Ramos (cell line): ENCODE measurements at regions not wholly inside any gene's neighbourhood (a gene's known extent, or its start where the extent isn't known, plus 50 kb on each side); places are given as distances from the start of the nearest gene placed in this dataset.
"Not testable (repeated sequence)": the region's sequence is repeated elsewhere in the genome, so short reads cannot be mapped to it uniquely, and the experiment has no call there.

Experiments
- in situ Hi-C: fragments of 300-500 bp; cut with MboI; formaldehyde crosslinking; loops from one replicate; pipeline ENCODE4 v1.14.3; 2022; ENCODE audit warnings: low sequenced_read_pairs; ENCODE audit not compliant: unreplicated experiment

GRCh38 chr17:21470422-21470821 lies 94.3 kb downstream of the KCNJ12 start:
- in situ Hi-C loops: not testable (repeated sequence)

DNA sequence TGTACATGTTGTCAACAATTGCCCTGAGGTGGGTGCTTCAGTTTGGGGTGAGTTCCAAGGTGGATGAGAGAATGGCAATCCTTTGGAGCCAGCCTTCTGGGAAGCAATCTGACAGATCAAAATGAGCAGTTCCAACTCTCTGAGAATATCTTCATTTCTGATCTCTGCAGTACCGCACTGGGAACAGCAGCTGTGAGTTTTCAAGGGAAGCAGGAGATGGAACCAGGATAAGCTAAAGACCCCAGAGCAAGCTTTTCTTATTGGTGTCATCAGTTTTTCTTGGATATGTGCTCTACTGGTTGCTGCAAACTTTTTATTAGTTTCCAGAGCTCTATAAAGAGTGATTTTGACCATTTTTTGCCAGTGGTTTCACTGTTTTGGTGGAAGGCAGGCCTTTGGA lies 94.7 kb downstream of the KCNJ12 start:
- in situ Hi-C loops: no loop called here

DNA sequence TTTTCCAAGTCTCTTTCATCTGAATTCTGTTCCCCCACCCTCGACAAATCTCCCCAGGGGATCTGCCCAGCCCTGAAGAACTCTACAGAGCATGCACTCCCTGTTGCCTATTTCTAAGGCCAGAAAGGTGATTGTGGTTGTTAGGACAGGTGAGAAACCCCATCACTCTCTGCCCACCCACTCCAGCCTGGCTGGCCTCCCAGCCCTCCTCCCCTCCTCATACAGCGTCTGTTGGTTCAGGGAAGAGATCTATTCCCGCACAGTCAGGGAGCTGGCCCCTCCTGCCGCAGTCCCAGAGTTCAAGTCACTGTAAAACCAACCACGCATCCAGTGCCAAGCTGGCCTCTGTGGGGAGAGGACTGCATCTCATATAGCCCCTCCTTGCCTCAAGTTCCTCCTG lies 98.7 kb downstream of the KCNJ12 start:
- in situ Hi-C loops: loop anchor here (25.0 kb wide), 1 partner anchor 88 kb away; the partner anchor contains the start of gene KCNJ12

DNA sequence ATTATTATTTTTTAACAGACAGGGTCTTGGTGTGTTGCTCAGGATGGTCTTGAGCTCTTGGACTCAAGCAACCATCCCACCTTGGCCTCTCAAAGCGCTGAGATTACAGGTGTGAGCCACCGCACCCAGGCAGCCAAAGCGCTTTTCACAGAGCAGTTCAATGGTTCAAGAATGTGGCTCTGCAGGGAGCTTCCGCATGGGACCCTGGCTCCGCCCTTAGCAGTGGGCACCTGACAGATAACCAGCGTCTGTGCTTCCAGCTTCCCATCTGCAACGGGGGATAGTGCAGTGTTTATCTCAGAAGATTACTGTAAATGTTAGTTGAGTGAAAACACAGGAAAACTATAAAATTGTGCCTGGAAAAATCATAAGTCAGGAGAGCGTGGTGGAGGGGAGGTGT lies 99.4 kb downstream of the KCNJ12 start:
- in situ Hi-C loops: loop anchor here (25.0 kb wide), 1 partner anchor 88 kb away; the partner anchor contains the start of gene KCNJ12

DNA sequence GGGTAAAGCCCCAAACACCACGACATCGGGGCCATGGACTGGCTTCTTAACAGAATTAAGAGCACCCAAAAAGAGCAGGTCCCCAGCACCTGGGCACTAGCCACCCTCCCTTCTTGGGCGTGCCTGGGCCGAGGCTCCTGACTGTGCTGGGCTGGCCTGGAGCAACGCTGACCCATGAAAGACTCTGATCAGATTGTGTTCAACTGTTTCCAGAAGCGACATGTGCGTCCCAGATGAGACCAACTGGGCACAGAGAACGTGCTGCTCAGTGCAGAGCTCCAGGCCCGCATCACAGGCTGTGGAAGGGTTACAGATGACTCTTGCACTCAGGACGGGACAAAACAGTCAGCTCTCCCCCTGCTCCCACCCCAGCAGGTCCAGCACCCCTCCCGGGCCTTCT lies 100.7 kb downstream of the KCNJ12 start:
- in situ Hi-C loops: loop anchor here (25.0 kb wide), 1 partner anchor 90 kb away; the partner anchor contains the start of gene KCNJ12

GRCh38 chr17:21482189-21482865 lies 106.2 kb downstream of the KCNJ12 start:
- in situ Hi-C loops: loop anchor here (25.0 kb wide), 1 partner anchor 95 kb away; the partner anchor contains the start of gene KCNJ12

DNA sequence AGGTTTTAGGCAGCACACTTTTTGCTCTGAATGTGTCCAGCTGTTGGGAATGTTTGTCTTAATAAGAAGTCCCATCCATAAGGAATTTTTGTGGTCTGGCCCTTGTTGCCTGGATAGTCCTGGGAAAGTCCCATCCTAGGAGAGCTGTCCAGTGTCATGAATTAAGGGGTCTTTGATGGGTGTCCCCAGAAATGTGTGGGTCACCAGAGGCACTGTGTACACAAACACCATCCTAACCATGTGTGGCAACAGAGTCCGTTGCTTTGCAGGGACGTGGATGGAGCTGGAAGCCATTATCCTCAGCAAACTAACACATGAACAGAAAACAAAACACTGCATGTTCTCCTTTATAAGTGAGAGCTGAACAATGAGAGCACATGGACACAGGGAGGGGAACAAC lies 111.9 kb downstream of the KCNJ12 start:
- in situ Hi-C loops: loop anchor here (25.0 kb wide), 1 partner anchor 101 kb away; the partner anchor contains the start of gene KCNJ12

- in situ Hi-C loops: loop anchor here (25.0 kb wide), 1 partner anchor 107 kb away; the partner anchor contains the start of gene KCNJ12
Observed at GRCh38 chr17:21493993-21494392, 117.8 kb downstream of the KCNJ12 start.

- in situ Hi-C loops: loop anchor here (25.0 kb wide), 1 partner anchor 108 kb away; the partner anchor contains the start of gene KCNJ12
Observed at GRCh38 chr17:21495281-21495680, 119.1 kb downstream of the KCNJ12 start.

DNA sequence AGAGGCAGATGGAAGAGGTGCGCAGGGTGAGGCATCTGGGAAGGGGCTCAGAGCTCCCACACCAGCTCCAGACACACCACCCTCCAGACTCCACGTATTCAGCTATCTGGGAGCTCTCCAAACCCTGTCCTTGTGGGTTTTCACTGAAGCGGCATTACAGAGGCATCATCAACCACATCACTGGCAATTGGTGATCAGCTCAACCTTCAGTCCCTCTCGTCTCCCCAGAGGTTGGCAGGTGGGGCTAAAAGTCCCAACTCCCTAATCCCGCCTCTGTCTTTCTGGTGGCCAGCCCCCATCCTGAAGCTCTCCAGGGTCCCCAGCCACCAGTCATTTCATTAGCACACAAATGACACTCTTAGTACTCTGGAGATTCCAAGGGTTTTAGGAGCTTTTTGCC lies 123.9 kb downstream of the KCNJ12 start:
- in situ Hi-C loops: no loop called here

- in situ Hi-C loops: not testable (repeated sequence)
Observed at GRCh38 chr17:21501927-21502700, 126.0 kb downstream of the KCNJ12 start.

DNA sequence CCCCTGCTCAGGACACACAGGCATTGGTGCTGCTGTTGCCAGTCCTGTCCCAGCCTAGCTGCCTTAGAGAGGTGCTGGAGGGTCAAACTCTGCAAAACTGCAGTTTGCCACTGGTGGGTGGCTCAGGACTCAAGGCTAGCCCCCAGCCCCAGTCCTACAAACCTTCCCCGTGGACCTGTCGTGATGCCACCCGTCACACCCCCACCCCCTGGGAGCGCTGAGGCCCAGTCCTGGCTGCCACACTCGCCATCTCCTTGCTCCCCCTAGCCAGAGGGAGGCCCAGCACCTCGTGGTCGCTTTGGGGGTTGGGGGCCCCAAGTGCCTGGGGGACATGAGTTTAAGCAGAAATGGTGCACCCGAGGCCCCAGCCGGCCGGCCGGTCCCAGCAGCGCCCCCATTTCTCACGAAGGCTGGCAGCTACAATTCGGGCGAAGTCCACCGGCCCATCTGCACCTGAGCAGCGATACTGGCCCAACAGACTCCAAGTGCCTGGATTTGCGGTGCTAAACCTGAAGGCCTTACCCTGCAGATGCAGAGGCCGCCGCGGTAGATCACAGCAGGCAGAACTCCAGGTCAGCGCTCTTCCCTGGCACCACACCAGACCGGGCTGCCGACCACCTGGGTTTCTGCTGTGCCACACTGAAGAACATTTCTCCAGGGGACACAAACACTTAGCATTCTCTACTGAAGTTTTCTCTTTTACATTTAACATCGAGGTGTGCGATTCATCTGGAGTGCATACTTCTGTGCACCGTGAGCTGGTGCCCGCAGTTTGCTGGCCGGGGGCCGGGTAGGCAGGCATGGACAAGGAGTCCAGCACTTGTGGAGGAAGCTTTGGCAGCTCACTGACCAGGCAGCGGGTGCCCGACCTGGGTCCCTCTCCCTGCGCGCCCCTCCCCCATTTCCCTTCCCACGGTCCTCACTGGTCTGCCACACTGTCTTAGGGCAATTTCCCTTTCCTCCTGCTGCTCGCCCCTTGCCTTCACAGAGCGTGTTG lies 130.0 kb downstream of the KCNJ12 start:
- in situ Hi-C loops: loop anchor here (5.0 kb wide), 1 partner anchor 384 kb away; no protein-coding TSS in a partner anchor

DNA sequence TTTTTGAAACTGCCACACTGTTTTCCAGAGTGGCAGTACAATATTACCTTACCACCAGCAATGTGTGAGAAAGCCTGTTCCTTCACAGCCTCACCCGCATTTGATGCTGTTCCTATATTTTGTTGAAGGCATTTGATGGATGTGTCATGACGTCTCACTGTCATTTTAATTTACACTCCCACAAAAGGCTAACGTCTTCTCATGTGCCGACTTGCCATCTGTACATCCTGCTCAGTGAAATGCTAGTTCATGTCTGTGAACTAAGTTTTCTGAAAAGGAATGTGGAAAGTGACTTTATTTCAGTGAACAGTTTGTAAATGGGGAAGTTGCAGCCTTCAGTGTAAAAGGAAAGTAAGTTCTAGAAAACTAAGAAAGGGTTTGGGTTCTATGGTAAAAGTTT lies 131.6 kb downstream of the KCNJ12 start:
- in situ Hi-C loops: loop anchor here (5.0 kb wide), 1 partner anchor 386 kb away; no protein-coding TSS in a partner anchor

DNA sequence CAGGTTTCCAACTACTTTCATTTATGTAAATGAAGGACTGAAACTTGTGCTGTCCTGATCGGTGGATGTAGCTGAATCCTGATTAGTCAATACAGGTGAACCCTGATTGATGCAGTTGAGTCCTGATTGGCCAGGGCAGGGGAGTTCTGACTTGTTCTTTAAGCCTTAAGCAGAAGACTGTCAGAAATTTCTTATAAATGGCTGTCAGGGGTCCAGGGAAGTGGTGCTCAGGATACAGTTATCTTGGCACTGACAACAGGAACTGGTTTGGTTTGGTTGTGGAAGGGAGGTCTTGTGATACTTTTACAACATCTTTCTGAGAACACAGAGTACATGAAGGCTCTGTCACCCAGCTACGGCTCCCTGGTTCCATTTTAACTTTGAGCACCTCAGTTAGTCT lies 132.1 kb downstream of the KCNJ12 start:
- in situ Hi-C loops: loop anchor here (5.0 kb wide), 1 partner anchor 386 kb away; no protein-coding TSS in a partner anchor

GRCh38 chr17:21509356-21509755 lies 133.2 kb downstream of the KCNJ12 start:
- in situ Hi-C loops: loop anchor here (5.0 kb wide), 1 partner anchor 387 kb away; no protein-coding TSS in a partner anchor

DNA sequence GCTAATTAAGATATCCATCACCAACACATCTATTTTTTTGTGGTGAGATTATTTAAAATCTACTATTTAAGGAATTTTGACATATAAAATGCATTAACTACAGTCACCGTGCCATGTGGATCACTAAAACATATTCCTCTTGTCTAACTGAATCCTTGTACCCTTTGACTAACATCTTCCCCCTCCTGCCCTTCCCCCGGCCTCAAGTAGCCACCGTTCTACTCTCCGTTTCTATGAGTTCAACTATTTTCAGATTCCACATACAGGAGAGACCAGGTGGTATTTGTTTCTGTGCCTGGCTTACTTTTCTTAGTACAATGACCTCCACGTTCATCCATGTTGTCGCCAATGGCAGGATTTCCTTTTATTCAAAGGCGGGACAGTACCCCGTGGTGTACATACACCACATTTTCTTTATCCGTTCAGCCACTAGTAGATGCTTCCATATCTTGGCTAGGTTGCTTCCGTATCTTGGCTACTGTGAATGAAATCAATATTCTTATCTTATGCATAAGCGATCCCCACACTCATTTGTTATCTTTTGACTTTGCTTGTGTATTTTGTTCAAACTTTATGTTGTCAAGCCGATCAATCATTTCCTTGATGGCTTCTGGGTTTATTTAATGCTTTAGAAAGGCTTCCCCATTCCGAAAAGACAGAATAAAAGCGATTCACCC lies 134.7 kb downstream of the KCNJ12 start:
- in situ Hi-C loops: loop anchor here (5.0 kb wide), 1 partner anchor 229 kb away; the partner anchor contains the start of gene MAP2K3

DNA sequence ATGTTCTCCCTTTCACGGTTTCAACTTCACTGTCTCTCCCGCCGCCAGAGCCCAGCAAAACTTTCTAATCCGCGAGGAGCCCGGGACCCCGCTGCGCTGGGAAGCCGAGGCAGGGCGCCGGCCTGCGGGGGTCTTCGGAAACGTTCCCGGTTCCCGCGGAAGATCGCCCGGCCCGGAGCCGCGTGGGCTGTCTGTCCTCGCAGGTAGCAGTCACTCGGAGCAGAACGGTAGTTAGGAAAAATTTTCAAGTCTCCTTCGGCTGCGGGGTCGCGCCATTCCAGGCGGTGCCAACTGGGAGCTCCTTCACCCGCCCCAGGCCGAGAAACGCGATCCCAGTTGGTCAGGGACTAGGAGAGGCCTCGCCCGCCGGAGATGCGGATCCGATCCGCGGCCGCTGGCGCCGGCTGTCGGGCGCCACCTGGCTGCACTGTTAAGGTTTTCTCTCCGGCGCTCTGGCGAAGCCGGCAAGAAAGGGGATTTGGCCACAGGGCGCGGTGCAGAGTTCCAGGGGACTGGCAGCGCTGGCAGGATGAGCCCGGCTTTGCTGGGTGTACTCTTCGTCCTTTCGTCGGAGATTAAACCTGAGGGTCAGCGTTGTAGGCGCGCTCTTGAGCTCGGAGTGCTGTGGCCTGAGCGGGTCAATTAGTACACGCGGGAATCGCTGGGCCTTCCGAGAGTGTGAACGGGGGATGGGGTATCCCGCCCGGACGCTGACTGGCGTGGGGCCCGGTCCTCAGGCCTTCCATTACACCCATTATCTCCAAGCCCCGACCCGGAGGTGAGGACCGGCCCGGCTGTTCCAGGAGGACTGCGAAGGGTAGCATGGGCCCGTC lies 135.4 kb downstream of the KCNJ12 start:
- in situ Hi-C loops: loop anchor here (5.0 kb wide), 1 partner anchor 229 kb away; the partner anchor contains the start of gene MAP2K3
